ENCODE measurements at regions not wholly inside any gene's neighbourhood (a gene's known extent, or its start where the extent isn't known, plus 50 kb on each side); places are given as distances from the start of the nearest gene placed in this dataset.

GRCh38 chr6:4302524-4302923, 167.1 kb upstream of the ECI2 start:
- no peaks in the 10 kb centered on the region for H3K36me3 Mint-ChIP-seq (ENCODE audit: low read depth)
- H3K9me3 Mint-ChIP-seq, result no peaks in the 10 kb centered on the region
- no peak overlapping the region for H3K27ac Mint-ChIP-seq
- DNase-seq (ENCODE audit: low spot score), result no peak
- H3K4me3 Mint-ChIP-seq, result no peak overlapping the region
- H3K4me1 Mint-ChIP-seq (ENCODE audit: low read depth), result no peaks in the 10 kb centered on the region
- H3K27me3 Mint-ChIP-seq (ENCODE audit: low read depth), result peaks cover 8% of the 10 kb centered on the region

GRCh38 chr6:4301871-4302270, 166.5 kb upstream of the ECI2 start:
- Mint-ChIP-seq H3K4me3 (no peak overlapping the region), H3K36me3 (ENCODE audit: low read depth) (no peaks in the 10 kb centered on the region), H3K4me1 (ENCODE audit: low read depth) (no peaks in the 10 kb centered on the region), H3K9me3 (no peaks in the 10 kb centered on the region), H3K27me3 (ENCODE audit: low read depth) (peaks cover 8% of the 10 kb centered on the region), H3K27ac (no peak overlapping the region)
- no peak for DNase-seq (ENCODE audit: low spot score)

GRCh38 chr6:4300917-4301316, 165.5 kb upstream of the ECI2 start:
- DNase-seq (ENCODE audit: low spot score), result no peak
- H3K27me3 Mint-ChIP-seq (ENCODE audit: low read depth), result peaks cover 6% of the 10 kb centered on the region
- no peak overlapping the region for H3K27ac Mint-ChIP-seq

GRCh38 chr6:4299476-4299875, 164.1 kb upstream of the ECI2 start:
- H3K4me1 Mint-ChIP-seq (ENCODE audit: low read depth), result no peaks in the 10 kb centered on the region
- no peaks in the 10 kb centered on the region for H3K36me3 Mint-ChIP-seq (ENCODE audit: low read depth)
- peaks cover 2% of the 10 kb centered on the region for H3K27me3 Mint-ChIP-seq (ENCODE audit: low read depth)
- no peak overlapping the region for H3K4me3 Mint-ChIP-seq
- H3K27ac Mint-ChIP-seq, result no peak overlapping the region
- no peak for DNase-seq (ENCODE audit: low spot score)
- no peaks in the 10 kb centered on the region for H3K9me3 Mint-ChIP-seq

More at GRCh38 chr6:4300917-4301316, 165.5 kb upstream of the ECI2 start:
- Mint-ChIP-seq H3K4me1 (ENCODE audit: low read depth) (no peaks in the 10 kb centered on the region), H3K36me3 (ENCODE audit: low read depth) (no peaks in the 10 kb centered on the region), H3K9me3 (no peaks in the 10 kb centered on the region), H3K4me3 (no peak overlapping the region)

GRCh38 chr6:4297348-4297747, 162.0 kb upstream of the ECI2 start:
- no peak for DNase-seq (ENCODE audit: low spot score)
- H3K27me3 Mint-ChIP-seq (ENCODE audit: low read depth), result no peaks in the 10 kb centered on the region
- H3K27ac Mint-ChIP-seq, result no peak overlapping the region
- no peak overlapping the region for H3K4me3 Mint-ChIP-seq
- no peaks in the 10 kb centered on the region for H3K36me3 Mint-ChIP-seq (ENCODE audit: low read depth)
- no peaks in the 10 kb centered on the region for H3K4me1 Mint-ChIP-seq (ENCODE audit: low read depth)
- no peaks in the 10 kb centered on the region for H3K9me3 Mint-ChIP-seq

- Mint-ChIP-seq H3K36me3 (ENCODE audit: low read depth) (no peaks in the 10 kb centered on the region), H3K4me3 (no peak overlapping the region), H3K9me3 (no peaks in the 10 kb centered on the region), H3K27ac (no peak overlapping the region), H3K27me3 (ENCODE audit: low read depth) (no peaks in the 10 kb centered on the region), H3K4me1 (ENCODE audit: low read depth) (no peaks in the 10 kb centered on the region)
- DNase-seq (ENCODE audit: low spot score), result no peak
Observed at GRCh38 chr6:4296552-4296951, 161.2 kb upstream of the ECI2 start.

- H3K27me3 Mint-ChIP-seq (ENCODE audit: low read depth), result no peaks in the 10 kb centered on the region
- no peak overlapping the region for H3K4me3 Mint-ChIP-seq
- no peaks in the 10 kb centered on the region for H3K4me1 Mint-ChIP-seq (ENCODE audit: low read depth)
- DNase-seq (ENCODE audit: low spot score), result no peak
- H3K27ac Mint-ChIP-seq, result no peak overlapping the region
- H3K9me3 Mint-ChIP-seq, result no peaks in the 10 kb centered on the region
- H3K36me3 Mint-ChIP-seq (ENCODE audit: low read depth), result no peaks in the 10 kb centered on the region
Observed at GRCh38 chr6:4295783-4296155, 160.4 kb upstream of the ECI2 start.

- no peak overlapping the region for H3K4me3 Mint-ChIP-seq
- no peaks in the 10 kb centered on the region for H3K36me3 Mint-ChIP-seq (ENCODE audit: low read depth)
- no peak overlapping the region for H3K27ac Mint-ChIP-seq
- DNase-seq (ENCODE audit: low spot score), result no peak
- H3K9me3 Mint-ChIP-seq, result no peaks in the 10 kb centered on the region
- H3K4me1 Mint-ChIP-seq (ENCODE audit: low read depth), result no peaks in the 10 kb centered on the region
- no peaks in the 10 kb centered on the region for H3K27me3 Mint-ChIP-seq (ENCODE audit: low read depth)
Observed at GRCh38 chr6:4295058-4295782, 159.8 kb upstream of the ECI2 start.

GRCh38 chr6:4294636-4295035, 159.3 kb upstream of the ECI2 start:
- Mint-ChIP-seq H3K27me3 (ENCODE audit: low read depth) (no peaks in the 10 kb centered on the region), H3K9me3 (no peaks in the 10 kb centered on the region), H3K27ac (no peak overlapping the region), H3K4me3 (no peak overlapping the region), H3K4me1 (ENCODE audit: low read depth) (no peaks in the 10 kb centered on the region), H3K36me3 (ENCODE audit: low read depth) (no peaks in the 10 kb centered on the region)
- no peak for DNase-seq (ENCODE audit: low spot score)

- no peak for DNase-seq (ENCODE audit: low spot score)
- H3K36me3 Mint-ChIP-seq (ENCODE audit: low read depth), result no peaks in the 10 kb centered on the region
- no peaks in the 10 kb centered on the region for H3K9me3 Mint-ChIP-seq
- H3K4me3 Mint-ChIP-seq, result no peak overlapping the region
- no peak overlapping the region for H3K27ac Mint-ChIP-seq
- H3K27me3 Mint-ChIP-seq (ENCODE audit: low read depth), result no peaks in the 10 kb centered on the region
- H3K4me1 Mint-ChIP-seq (ENCODE audit: low read depth), result no peaks in the 10 kb centered on the region
Observed at GRCh38 chr6:4291453-4292403, 156.4 kb upstream of the ECI2 start.

- Mint-ChIP-seq H3K27ac (no peak overlapping the region), H3K4me3 (no peak overlapping the region), H3K36me3 (ENCODE audit: low read depth) (no peaks in the 10 kb centered on the region), H3K9me3 (no peaks in the 10 kb centered on the region), H3K27me3 (ENCODE audit: low read depth) (no peaks in the 10 kb centered on the region), H3K4me1 (ENCODE audit: low read depth) (no peaks in the 10 kb centered on the region)
- DNase-seq (ENCODE audit: low spot score), result no peak
Observed at GRCh38 chr6:4289770-4290320, 154.5 kb upstream of the ECI2 start.

GRCh38 chr6:4287811-4288244, 152.5 kb upstream of the ECI2 start:
- H3K36me3 Mint-ChIP-seq (ENCODE audit: low read depth), result no peaks in the 10 kb centered on the region
- no peaks in the 10 kb centered on the region for H3K9me3 Mint-ChIP-seq
- no peak for DNase-seq (ENCODE audit: low spot score)
- no peak overlapping the region for H3K27ac Mint-ChIP-seq
- H3K27me3 Mint-ChIP-seq (ENCODE audit: low read depth), result peaks cover 8% of the 10 kb centered on the region
- H3K4me3 Mint-ChIP-seq, result no peak overlapping the region
- H3K4me1 Mint-ChIP-seq (ENCODE audit: low read depth), result no peaks in the 10 kb centered on the region

- Mint-ChIP-seq H3K36me3 (ENCODE audit: low read depth) (no peaks in the 10 kb centered on the region), H3K9me3 (no peaks in the 10 kb centered on the region), H3K27ac (no peak overlapping the region), H3K27me3 (ENCODE audit: low read depth) (peaks cover 11% of the 10 kb centered on the region), H3K4me1 (ENCODE audit: low read depth) (no peaks in the 10 kb centered on the region), H3K4me3 (no peak overlapping the region)
- DNase-seq (ENCODE audit: low spot score), result no peak
Observed at GRCh38 chr6:4287372-4287771, 152.0 kb upstream of the ECI2 start.

GRCh38 chr6:4282926-4283325, 147.6 kb upstream of the ECI2 start:
- Mint-ChIP-seq H3K4me1 (ENCODE audit: low read depth) (peaks cover 2% of the 10 kb centered on the region), H3K36me3 (ENCODE audit: low read depth) (no peaks in the 10 kb centered on the region), H3K9me3 (no peaks in the 10 kb centered on the region), H3K27me3 (ENCODE audit: low read depth) (peaks cover 21% of the 10 kb centered on the region), H3K27ac (no peak overlapping the region), H3K4me3 (no peak overlapping the region)
- no peak for DNase-seq (ENCODE audit: low spot score)
